ENCODE measurements at regions not wholly inside any gene's neighbourhood (a gene's known extent, or its start where the extent isn't known, plus 50 kb on each side); places are given as distances from the start of the nearest gene placed in this dataset.
"Not testable (repeated sequence)": the region's sequence is repeated elsewhere in the genome, so short reads cannot be mapped to it uniquely, and the experiment has no call there.

GRCh38 chr1:182331387-182331786 lies 60.2 kb downstream of the GLUL start:
- no peak for FAIRE-seq

DNA sequence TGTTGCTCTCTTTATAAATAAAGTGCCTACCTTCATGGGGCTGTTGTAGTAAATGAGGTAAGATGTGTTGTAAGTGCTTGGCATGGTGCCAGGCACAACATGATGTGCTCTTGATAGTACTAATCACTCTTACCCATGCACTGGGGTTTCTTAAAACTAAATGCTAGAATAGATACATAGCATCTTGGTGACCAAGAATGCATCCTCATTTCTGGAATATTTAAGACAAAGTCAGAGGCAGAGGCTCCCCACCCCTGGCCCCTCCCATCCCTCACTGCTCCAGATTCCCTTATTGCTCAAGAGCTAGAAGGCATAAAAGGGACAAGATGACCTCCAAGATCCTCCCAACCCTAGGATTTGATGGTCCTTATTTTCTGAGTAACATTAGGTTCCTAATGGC lies 61.3 kb downstream of the GLUL start:
- FAIRE-seq: no peak

DNA sequence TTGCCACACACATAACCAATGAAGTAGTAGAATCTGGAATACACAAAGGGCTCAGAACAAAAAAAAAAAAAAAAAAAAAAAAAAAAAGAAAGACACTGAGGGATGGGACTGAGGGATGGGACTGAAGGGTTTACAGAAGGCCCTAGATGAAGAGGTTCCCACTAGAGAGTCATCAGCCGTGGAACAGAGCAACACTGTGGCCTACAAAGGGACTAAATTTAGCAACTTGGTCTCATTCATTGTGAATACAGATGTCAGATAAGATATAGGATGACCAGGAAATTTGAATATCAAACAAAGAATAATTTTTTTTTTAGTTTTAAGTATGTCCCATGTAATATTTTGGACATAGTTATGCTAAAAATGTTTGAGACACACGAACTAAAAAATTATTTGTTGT lies 62.1 kb downstream of the GLUL start:
- no peak for FAIRE-seq

DNA sequence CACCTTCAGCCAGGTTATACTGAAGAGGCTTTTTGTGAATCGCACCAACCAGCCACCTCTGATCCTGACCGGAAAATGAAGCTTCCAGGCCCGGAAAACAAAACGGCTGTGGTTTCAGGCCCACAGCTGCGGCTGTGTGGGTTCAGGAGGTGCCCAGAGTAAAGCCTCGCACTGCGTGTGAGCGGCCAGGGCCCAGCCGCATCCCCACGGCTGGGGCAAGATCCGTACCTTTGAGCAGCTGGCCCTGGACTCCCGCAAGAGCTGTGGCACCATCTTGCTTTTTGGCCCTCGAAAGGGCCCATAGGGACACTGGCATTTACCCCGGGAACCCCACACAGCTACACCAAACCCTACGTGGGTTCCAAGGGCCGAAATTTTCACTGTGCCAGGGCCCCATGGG lies 63.0 kb downstream of the GLUL start:
- FAIRE-seq: no peak

DNA sequence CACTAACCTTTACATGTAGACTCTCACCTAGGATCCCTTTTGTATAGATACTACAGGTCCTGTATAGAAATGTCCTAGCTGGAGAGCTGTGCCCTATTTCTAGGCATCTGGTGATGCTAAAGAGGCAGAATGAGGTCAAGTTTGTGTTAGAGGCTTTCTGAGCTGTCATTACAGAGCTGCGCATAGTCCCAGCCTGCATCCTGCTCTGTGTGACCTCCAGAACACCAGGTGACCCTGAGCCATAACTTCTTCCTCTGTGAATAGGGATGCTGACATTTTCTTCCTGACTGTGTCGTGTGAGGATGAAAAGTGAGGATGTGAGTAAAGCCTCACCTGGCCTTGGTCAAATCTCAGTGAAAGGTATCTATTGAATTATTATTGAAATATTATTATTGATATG lies 66.3 kb downstream of the GLUL start:
- FAIRE-seq: no peak

GRCh38 chr1:182321532-182321931 lies 70.1 kb downstream of the GLUL start:
- not testable (repeated sequence) for FAIRE-seq

- no peak for FAIRE-seq
These were observed 73.9 kb downstream of the GLUL start for GRCh38 chr1:182317611-182318161.

GRCh38 chr1:182316454-182316853 lies 75.1 kb downstream of the GLUL start:
- not testable (repeated sequence) for FAIRE-seq

DNA sequence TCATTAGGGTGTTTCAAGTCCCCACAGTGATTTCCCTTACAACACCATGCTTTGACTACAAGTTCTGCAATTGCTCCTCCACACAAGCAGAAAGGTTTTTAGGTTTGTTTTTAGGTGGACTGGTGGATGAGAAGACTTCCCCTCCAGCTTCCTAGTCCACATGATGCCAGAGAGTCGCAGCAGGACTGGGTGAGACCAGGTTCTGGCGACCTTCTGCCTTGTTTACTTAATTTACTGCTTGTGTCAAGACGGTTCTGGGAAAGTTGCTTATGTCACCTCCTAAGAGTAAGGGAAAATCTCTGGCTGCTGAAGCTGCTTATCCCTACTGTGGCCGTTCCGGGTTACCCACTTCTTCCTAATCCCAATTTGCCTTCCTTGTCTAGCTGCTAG lies 76.4 kb downstream of the GLUL start:
- no peak for FAIRE-seq

DNA sequence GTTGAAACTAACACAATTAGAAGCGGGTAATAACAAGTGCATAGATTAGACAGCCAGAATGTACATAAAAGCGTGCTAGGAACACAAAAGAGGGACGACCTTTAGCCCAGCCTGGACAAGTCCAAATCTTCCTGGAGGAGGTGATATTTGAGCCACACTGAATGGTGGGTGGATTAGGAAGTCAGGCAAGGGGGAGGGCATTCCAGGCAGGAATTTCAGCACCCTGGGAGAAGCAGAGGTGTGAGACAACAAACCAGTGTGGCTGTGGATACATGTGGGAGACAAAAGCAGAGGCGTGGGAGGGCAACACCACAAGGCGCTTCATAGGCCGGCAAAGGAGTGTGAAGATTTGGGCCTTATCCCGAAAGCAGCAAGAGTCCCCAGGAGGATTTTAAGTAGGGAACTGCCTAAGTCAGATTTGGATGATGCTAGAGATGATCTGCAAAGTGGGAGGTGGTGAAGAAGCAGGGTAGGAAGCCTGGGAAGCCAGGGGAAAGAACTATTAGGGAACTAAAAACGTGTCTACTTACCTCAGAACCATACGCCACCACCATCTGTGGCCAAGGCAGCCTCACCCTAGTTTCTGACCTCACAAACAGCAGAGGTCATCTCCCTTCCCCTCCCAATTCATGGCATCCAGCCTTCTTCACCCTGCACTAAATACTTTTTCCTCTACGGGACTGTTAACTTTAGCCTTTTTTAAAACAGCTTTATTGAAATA lies 81.8 kb downstream of the GLUL start:
- no peak for FAIRE-seq

DNA sequence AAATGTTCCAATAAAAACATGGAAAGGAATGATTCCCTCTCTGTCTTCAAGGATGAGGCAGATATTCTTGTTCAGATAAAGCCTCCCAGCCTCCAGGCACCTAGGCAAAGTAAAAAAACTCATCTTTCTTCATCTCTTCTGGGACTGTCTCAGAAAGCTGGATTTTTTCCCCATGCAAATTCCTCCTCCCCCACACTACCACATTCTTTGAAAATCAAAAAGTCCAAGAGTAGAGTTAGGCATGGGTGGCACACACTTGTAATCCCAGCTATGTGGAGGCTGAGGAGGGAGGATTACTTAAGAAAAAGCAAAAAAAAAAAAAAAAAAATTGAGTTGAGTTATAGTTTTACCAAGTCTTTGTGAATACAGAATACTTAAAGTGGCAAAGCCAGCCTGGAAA lies 82.8 kb downstream of the GLUL start:
- no peak for FAIRE-seq

GRCh38 chr1:182307486-182307885 lies 84.1 kb downstream of the GLUL start:
- not testable (repeated sequence) for FAIRE-seq

- FAIRE-seq: no peak
These were observed 85.7 kb downstream of the GLUL start for GRCh38 chr1:182305861-182306260.

DNA sequence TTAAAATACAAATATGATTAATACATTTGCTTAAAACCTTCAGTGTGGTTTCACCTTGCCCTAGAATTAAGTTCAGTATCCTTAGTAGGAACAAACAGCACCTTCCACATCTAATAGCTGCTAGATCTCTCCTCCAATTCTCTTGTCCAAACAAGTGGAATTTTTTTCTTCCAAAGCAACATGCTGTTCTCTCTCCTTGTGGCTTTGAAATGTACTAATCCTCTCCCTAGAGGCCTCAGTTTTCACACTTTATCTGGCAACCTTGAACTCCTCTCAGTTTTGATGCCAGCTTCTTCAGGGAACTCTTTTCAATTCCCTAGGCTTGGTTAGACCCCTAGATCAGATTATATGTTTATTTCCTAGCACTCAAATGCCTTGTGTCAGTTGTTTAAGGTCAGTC lies 87.0 kb downstream of the GLUL start:
- no peak for FAIRE-seq

GRCh38 chr1:182304218-182304617 lies 87.4 kb downstream of the GLUL start:
- FAIRE-seq: no peak

GRCh38 chr1:182303778-182304177 lies 87.8 kb downstream of the GLUL start:
- FAIRE-seq: no peak

GRCh38 chr1:182301467-182302198 lies 90.0 kb downstream of the GLUL start:
- no peak for FAIRE-seq

- FAIRE-seq: no peak
These were observed 90.6 kb downstream of the GLUL start for GRCh38 chr1:182301026-182301436.

DNA sequence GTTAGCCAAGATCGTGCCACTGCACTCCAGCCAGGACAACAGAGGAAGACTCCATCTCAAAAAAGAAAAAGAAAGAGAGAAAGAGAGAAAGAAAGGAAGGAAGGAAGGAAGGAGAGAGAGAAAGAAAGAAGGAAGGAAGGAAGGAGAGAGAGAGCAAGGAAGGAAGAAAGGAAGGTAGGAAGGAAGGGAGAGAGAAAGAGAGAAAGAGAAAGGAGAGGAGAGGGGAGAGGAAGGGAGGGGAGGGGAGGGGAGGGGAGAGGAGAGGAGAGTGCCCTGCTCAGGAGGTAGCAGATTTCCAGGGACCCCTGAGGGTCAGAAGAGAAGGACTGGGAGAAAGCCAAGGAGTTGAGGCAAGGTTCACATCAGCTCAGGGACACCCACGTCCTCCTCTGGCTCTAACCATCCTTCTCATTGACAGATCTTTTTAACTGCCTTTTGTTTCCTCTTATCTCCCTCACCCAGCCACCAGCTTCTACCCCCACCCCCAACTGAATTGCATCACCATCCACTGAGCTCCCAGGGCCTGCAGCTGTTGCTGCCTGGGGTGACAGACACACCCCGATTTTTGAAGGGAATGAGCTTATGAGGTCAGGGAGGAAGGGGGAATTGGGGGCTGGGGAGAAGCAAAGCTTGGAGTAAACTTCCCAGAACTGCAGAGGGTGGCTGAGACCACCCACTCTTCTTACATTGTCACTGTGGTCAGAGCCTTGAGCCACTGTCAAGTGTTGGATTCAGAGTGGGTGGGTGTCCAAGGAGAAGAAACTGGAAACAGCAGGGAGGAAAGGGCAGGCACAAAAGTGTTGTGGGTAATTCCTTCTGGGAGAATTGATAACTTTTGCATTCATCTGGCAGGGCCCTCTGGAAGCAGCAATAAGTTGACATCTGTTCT lies 91.6 kb downstream of the GLUL start:
- FAIRE-seq: no peak

GRCh38 chr1:182299054-182299727 lies 92.4 kb downstream of the GLUL start:
- not testable (repeated sequence) for FAIRE-seq

GRCh38 chr1:182297335-182297734 lies 94.3 kb downstream of the GLUL start:
- no peak for FAIRE-seq

GRCh38 chr1:182295697-182296096 lies 95.9 kb downstream of the GLUL start:
- no peak for FAIRE-seq

Data from TTC549 (cell line).